ENCODE measurements at regions not wholly inside any gene's neighbourhood (a gene's known extent, or its start where the extent isn't known, plus 50 kb on each side); places are given as distances from the start of the nearest gene placed in this dataset.
A peak's percentile ranks its signal among the peaks of the same experiment; 100 is the strongest.

GRCh38 chr18:29008809-29009208 is 831.9 kb upstream of the CDH2 start:
- DNase-seq = no peak

GRCh38 chr18:29007986-29008654 is 831.2 kb upstream of the CDH2 start:
- no peak for DNase-seq

- DNase-seq = no peak
These were observed 828.0 kb upstream of the CDH2 start for GRCh38 chr18:29004921-29005320.

DNA sequence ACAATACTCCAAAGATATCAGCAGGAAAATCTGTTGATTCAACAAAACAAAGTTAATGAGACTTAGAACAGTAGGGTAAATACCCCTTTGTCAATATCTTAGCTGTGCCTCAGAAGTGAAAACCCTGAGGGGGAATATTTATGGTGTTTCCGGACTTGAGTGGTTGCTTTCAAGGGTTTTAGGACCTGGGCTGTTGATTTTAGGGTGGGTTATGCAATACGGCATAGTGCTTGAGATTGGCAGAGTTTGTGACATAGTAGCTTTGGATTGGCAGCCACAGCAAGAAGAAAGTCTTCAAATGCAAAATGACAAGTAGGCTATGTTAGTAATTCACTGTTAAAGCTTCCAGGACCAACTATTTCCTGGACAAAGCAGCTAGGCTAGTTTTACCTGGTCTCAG is 826.3 kb upstream of the CDH2 start:
- DNase-seq = peak; percentile 76

GRCh38 chr18:29002747-29003146 is 825.8 kb upstream of the CDH2 start:
- DNase-seq = no peak

- no peak for DNase-seq
These were observed 822.8 kb upstream of the CDH2 start for GRCh38 chr18:28999726-29000125.

- DNase-seq = no peak
These were observed 818.4 kb upstream of the CDH2 start for GRCh38 chr18:28995319-28995718.

DNA sequence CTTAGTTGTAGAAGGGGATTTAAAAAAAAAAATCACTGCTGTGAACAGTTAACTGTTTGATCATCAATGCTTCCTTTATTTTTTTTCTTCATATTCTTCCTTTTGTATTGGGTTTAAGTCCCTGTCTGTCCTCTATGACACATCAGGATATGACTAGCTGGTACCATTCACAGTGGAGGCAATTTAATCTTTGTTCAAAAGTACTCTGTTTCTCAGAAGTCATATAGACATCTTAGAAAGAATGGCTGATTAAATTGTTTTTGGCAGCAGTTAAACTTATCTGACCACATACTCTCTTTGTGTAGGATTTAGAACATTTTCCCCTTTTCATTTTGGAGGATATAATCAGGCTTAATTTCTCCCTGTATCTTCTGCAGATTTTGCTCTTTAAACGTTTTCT is 807.8 kb upstream of the CDH2 start:
- no peak for DNase-seq

DNA sequence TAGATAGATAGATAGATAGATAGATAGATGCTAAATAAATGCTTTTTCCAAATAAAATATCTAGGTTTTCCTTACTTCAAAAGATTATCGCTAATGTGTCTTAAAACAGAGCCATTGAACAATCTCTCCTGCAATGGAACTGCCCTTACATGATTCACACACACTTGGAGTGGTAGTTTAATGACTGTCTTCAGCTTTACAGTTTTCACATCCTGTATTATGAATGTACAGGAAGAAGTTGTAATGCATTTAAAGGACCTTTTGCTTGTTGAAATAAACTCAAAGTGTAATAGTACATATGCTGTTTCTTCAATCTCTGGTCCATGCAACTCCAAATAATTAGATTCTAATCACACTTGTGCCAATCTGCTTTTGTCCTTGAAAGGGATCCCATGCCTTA is 797.6 kb upstream of the CDH2 start:
- DNase-seq = no peak

GRCh38 chr18:28973324-28973723 is 796.4 kb upstream of the CDH2 start:
- no peak for DNase-seq

DNA sequence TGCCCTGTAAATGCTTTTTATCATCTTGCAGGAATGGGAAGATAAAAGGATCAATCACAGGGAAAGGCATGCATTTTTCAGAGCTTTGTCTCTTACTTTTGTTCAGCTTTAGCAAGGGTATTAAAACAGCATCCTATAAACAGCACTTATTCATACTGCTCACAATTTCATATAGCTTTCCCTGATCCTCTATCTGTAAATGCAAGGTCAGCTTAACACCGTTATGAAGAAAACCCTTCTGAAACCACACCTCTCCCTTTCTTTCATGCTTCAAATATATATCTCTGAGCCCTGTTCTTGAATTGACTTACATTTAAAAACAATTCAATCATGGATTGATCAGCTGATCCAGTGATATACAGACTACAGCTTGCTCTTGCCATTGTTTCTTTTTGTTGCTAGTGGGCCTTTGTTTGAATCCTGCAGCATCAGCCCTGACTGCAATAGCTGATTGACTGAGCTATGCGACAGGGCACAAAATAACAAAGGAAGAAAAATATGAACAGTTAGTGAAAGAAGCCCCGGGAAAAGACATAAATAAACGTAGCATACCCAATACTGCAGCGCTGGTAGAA is 795.5 kb upstream of the CDH2 start:
- DNase-seq = no peak

GRCh38 chr18:28963481-28963880 is 786.6 kb upstream of the CDH2 start:
- DNase-seq = no peak

GRCh38 chr18:28961669-28962228 is 784.8 kb upstream of the CDH2 start:
- DNase-seq = peak; percentile 32

GRCh38 chr18:28960146-28960545 is 783.2 kb upstream of the CDH2 start:
- no peak for DNase-seq

GRCh38 chr18:28952339-28952738 is 775.4 kb upstream of the CDH2 start:
- no peak for DNase-seq

DNA sequence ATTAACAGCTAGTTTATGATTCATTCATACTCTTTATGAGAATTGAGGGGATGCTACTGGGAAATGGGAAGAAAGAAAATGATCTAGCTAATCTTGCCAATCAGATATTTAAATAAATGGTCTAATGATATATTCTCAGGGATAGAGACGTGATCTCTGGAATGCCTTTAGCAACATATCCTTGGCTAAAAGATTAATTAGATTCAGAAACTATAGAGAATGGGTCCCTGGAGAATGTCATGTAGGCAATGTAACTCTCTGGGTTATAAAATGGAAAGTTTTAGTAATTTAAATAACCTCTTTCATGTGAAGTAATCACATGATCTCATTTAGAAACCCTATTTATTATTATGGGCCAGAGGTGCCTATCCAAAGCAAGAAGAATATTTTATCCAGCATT is 771.0 kb upstream of the CDH2 start:
- DNase-seq = no peak

DNA sequence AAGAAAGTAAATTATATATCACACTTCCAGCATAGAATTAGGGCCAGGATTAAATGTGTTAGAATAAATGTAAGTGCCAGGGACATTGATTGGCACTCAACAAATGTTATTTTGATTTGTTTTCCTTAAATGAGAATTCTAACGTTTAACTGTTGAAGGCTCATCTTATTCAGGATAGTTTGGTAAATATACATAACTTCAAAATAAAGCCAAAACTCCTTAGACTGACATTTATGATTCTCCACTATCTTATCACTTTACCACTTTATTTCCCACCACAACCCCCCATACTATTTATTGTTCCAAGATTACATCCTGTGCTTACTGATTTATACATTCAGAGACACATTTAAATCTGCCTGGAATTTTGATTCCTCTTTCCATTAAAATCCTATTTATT is 769.5 kb upstream of the CDH2 start:
- DNase-seq = no peak

DNA sequence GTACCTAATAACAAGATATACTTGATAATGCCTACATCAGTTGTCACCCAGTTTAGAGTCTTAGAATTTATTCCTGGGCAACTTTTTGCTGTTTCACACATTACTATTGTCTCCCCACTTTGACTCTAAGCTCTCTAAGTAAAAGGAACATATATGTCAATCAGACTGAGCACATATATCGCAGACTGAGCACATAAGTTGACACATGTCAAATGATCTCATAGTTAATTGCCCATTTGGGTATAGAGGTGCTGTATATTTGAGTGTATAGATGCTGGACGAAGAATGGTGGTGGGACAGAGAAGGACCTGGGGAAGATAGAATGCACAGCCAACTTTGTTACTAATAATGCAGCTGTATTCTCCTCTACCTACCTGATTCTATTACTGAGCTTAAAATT is 746.0 kb upstream of the CDH2 start:
- DNase-seq = no peak

DNA sequence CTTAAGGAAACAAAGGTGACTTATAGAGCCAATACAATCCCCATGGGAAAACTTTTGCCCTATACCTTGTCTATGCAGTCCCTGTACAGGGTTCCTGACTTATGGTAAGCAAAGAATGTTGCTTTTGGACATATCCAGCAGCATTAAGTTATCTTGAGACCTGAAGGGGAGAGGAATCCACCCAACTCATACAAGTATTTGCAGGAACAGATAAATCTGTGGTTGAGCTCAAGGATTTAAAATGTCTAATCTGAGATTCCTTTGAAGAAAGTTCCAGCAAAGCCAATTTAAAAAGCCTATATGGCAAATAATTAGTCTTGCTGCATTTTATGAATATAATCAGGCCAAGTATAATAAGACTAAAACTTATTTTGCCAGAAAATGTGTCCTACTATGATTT is 739.5 kb upstream of the CDH2 start:
- DNase-seq = no peak

DNA sequence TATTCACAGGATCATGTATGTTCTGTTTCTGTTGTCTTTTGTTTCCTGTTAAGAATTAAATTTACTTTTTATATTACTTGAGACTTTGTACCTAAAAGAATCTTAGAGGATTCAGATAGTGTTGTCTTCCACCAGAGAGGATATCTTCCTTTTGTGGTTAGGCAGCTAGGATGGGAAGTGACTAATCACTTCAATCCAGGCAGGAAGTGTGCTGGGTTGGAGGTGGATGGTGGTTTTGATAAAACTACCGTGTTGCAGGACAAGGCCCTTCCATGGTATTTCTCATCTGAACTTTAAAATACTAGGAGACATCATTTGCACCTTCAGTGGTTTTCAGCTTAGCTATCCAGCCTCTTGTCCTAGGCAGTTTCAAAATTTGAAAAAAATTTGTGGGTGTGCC is 728.6 kb upstream of the CDH2 start:
- DNase-seq = no peak

GRCh38 chr18:28904789-28905364 is 727.9 kb upstream of the CDH2 start:
- DNase-seq = no peak

DNA sequence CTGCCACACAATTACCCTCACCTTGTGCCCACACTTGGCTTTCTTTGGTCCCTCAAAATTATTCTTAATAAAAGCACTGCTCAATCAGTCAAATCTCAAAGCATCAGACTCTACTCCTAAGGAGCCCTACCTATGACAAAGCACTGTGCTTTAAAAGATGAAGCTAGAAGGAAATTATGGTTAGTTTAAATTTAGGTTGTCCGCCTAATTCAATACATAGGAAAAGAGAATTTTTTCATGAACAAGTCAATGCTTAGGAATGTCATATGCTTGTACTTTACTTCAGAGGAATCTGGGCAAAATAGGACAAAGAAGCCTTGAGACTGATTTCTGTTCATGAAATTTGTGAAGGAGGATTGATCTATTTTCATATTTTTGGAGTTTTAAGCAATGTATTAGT is 726.4 kb upstream of the CDH2 start:
- no peak for DNase-seq

DNA sequence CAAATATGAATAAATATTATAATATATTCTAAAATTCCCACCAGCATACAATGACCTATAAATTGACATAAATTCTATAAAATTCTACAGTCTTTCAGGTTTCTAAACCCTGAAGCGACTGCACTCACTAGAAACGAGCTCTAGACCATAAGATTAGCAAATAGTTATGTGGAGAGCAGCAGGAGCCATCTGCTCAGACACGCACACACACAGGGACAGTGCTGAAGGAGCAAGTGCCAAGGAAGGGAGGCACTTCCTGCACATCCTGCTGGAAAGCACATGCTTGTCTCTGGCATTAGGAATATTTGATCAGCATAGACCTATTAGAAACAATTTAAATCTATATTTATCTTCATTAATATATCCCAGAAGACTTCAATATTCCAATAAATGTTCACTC is 713.9 kb upstream of the CDH2 start:
- DNase-seq = no peak

DNA sequence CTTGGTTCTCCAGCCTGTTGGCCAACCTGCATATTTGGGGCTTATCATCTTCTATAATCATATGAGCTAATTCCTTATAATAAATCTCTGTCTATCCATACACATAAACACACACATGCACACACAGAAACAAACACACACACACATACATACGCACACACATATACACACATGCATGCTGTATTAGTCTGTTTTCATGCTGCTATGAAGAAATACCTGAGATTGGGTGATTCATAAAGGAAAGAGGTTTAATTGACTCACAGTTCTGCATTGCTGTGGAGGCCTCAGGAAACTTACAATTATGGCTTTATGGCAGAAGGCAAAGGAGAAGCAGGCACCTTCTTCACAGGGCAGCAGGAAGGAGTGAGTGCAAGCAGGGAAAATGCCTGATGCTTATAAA is 707.4 kb upstream of the CDH2 start:
- no peak for DNase-seq

- DNase-seq = no peak
These were observed 703.9 kb upstream of the CDH2 start for GRCh38 chr18:28880856-28881255.

All from DMS153 (cell line).